ENCODE measurements at regions not wholly inside any gene's neighbourhood (a gene's known extent, or its start where the extent isn't known, plus 50 kb on each side); places are given as distances from the start of the nearest gene placed in this dataset.
"Not testable (repeated sequence)": the region's sequence is repeated elsewhere in the genome, so short reads cannot be mapped to it uniquely, and the experiment has no call there.

GRCh38 chr6:76840041-76840745 lies 623.1 kb downstream of the HTR1B start:
- no peak for DNase-seq

- DNase-seq, result no peak
These were observed 623.8 kb downstream of the HTR1B start for GRCh38 chr6:76839505-76839904.

GRCh38 chr6:76837564-76837963 lies 625.7 kb downstream of the HTR1B start:
- DNase-seq, result no peak

DNA sequence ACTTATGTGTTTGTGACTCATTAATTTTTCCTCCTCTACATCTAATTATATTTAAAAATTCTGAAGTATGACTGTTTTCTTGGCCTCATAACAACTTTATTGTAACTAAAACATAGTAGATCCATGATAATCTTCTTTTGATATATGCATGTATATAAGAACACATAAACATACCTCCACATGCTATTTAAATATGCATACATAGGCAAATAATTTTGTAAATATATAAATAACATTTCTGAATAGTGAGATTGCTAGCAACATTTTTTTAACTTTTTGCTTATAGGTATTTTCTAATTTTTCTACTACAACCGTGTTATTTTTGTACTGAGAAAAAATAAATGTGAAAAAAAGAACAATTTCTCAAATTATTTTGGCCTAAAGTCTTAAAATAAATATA lies 627.6 kb downstream of the HTR1B start:
- no peak for DNase-seq

- DNase-seq, result no peak
These were observed 628.0 kb downstream of the HTR1B start for GRCh38 chr6:76835293-76835692.

DNA sequence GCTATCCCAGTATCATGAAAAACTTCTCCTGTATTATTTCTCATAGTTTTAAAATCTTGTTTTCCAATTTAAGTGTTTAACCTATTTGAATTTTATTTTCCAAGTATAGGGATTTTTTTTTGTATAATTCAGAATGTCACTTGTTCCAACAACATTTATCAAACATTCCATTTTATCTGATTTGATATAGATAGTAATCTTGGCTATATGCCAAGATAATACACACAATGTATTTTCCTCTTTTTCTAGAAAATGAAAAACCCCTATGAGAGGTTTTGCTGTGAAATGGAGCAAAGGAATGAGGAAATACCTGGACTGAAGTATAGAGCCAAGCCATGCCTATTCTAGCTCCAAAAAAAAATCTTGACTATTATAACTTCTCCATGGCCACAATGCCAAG lies 628.9 kb downstream of the HTR1B start:
- no peak for DNase-seq

GRCh38 chr6:76831299-76831698 lies 632.0 kb downstream of the HTR1B start:
- DNase-seq, result no peak

- not testable (repeated sequence) for DNase-seq
These were observed 639.7 kb downstream of the HTR1B start for GRCh38 chr6:76823578-76823977.

DNA sequence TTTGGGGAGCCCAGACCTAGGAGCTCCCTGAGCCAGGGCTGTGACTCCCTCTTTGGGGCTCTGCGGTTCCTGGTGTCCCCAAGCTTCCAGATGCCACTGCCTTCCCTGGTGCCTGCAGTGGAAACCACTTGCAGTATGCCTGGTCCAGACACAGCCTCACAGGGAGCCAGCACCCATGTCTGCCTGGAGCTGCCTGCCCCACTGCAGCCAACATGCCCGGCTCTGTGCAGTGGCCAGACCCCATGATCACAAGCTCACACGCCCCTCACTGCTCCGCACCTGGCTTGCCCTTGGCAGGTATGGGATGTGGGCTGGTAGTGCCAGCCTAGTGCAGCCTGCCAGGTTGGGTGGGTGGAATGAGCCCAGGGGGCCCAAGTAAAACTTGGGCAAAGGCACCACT lies 644.8 kb downstream of the HTR1B start:
- DNase-seq, result no peak

GRCh38 chr6:76817429-76817828 lies 645.9 kb downstream of the HTR1B start:
- no peak for DNase-seq

- DNase-seq, result no peak
These were observed 648.5 kb downstream of the HTR1B start for GRCh38 chr6:76814496-76815458.

DNA sequence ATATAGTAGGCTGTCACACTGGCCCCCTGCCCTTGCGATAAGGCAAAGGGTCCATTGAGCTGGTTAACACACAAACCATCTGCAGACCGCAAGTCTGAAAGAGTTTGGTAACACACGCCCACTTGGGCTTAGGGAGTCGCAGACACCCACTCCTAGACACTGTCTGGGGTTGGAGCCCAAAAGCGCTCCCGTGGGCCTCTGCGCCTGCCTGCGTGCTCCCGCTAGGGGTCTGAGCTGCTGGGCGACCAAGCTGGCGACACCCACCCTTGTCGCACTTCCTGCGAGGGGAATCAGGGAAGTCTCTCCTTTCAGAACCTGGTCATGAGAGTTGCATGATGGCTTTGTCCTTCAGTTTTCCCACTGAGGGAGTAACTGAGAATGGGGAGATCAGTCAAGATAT lies 653.0 kb downstream of the HTR1B start:
- DNase-seq, result no peak

GRCh38 chr6:76803038-76803580 lies 660.2 kb downstream of the HTR1B start:
- DNase-seq, result no peak

- DNase-seq, result peak; percentile 64
These were observed 670.9 kb downstream of the HTR1B start for GRCh38 chr6:76792394-76792793.

- DNase-seq, result no peak
These were observed 672.4 kb downstream of the HTR1B start for GRCh38 chr6:76790881-76791280.

GRCh38 chr6:76790045-76790796 lies 673.1 kb downstream of the HTR1B start:
- DNase-seq, result no peak

- no peak for DNase-seq
These were observed 673.7 kb downstream of the HTR1B start for GRCh38 chr6:76789580-76789979.

DNA sequence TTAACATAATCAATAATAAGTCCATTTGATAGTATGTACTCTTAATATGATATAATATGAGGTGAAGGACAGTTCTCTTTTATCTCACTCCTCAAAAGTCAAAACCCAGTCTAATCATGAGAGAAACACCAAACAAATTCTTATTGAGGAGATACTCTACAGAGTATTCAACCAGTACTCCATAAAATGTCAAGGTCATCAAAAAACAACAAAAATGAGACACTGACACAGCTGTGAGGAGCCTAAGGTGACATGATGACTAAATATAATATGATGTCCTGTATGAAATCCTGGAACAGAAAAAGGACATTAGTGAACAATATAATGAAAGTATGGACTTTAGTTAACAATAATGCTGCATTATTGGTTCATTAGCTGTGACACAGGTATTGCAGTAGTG lies 675.1 kb downstream of the HTR1B start:
- DNase-seq, result no peak

GRCh38 chr6:76779068-76779467 lies 684.2 kb downstream of the HTR1B start:
- no peak for DNase-seq

DNA sequence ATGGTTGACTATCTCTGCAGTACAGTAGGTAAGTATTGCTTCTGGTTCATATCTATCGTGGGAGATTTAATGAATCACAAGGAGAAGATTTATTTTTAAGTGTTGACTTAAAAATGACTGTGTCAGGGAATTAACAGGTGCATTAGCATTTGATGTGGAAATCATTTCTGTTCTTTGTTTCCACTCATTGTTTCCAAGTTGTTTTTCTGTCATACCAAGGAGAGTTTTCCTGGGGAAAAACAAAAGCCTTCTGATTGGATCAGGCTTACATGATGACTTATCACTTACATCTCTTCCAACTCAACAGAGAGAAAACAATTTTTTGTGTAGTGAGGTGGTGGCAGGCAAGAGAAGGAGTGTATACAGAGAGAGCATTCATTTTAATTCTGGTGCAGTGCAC lies 686.4 kb downstream of the HTR1B start:
- DNase-seq, result no peak

- no peak for DNase-seq
These were observed 688.4 kb downstream of the HTR1B start for GRCh38 chr6:76774781-76775384.

DNA sequence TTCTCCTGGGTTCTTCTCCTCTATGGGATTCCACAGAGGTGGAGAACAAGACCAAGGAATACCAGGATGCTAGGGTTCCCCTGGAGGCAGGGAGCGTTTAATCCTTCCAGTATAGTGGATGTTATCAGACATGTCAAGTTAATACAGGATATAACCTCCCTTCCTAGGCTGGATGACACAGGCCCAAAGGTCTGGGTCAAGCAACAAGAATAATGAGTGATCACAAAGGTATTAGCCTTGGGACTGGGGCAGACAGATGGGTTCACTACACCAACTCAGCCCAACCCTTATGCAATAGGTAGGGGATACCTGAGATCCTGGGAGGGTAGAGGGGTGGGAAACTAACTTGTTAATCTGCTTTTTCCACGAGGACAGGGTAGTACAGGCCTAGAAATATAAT lies 690.3 kb downstream of the HTR1B start:
- no peak for DNase-seq
